ENCODE measurements at regions not wholly inside any gene's neighbourhood (a gene's known extent, or its start where the extent isn't known, plus 50 kb on each side); places are given as distances from the start of the nearest gene placed in this dataset.

DNA sequence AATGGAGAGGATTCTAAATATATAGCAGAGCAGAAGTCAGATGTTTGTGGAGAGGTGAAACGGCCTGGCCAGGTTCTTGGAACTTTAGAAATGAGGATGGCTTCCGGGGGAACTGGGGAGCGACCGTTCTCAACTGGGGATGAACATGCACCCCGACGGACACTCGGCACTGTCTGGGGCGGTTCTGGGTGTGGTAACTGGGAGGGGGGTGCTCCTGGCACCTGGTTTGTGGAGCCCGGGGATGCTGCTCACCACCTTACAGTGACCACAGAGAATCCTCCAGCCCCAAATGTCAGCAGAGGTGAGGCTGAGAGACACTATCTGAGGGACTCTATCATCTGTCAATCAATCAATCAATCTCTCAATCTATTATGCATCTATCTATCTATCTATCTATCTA lies 69.0 kb upstream of the PPP2R3B start:
- no peaks in the 10 kb centered on the region for H3K79me2 ChIP-seq (ENCODE audit: low read length)
- H3K4me2 ChIP-seq (ENCODE audit: low read length), result no peak overlapping the region
- H4K20me1 ChIP-seq (ENCODE audit: insufficient read depth, low read length), result no peaks in the 10 kb centered on the region
- no peak overlapping the region for H3K9ac ChIP-seq (ENCODE audit: low read length)
- no peak overlapping the region for H2AFZ ChIP-seq (ENCODE audit: low read depth, low read length)
- H3K9me3 ChIP-seq (ENCODE audit: insufficient read depth, low read length), result no peaks in the 10 kb centered on the region
- H3K27me3 ChIP-seq (ENCODE audit: low read depth, low read length), result no peaks in the 10 kb centered on the region
- H3K4me3 ChIP-seq (ENCODE audit: low read length), result no peak overlapping the region
- H3K36me3 ChIP-seq (replicated peaks; ENCODE audit: low read depth, low read length), result no peaks in the 10 kb centered on the region
- H3K27ac ChIP-seq (ENCODE audit: low read length), result no peak overlapping the region
- H3K4me1 ChIP-seq (ENCODE audit: low read length), result no peaks in the 10 kb centered on the region
- TF ChIP-seq, protein P1, sequence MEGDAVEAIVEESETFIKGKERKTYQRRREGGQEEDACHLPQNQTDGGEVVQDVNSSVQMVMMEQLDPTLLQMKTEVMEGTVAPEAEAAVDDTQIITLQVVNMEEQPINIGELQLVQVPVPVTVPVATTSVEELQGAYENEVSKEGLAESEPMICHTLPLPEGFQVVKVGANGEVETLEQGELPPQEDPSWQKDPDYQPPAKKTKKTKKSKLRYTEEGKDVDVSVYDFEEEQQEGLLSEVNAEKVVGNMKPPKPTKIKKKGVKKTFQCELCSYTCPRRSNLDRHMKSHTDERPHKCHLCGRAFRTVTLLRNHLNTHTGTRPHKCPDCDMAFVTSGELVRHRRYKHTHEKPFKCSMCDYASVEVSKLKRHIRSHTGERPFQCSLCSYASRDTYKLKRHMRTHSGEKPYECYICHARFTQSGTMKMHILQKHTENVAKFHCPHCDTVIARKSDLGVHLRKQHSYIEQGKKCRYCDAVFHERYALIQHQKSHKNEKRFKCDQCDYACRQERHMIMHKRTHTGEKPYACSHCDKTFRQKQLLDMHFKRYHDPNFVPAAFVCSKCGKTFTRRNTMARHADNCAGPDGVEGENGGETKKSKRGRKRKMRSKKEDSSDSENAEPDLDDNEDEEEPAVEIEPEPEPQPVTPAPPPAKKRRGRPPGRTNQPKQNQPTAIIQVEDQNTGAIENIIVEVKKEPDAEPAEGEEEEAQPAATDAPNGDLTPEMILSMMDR (IDR thresholded peaks at IDR 0.05; ENCODE audit: low read depth, low read length), result no peak
- TF ChIP-seq EZH2phosphoT487 (IDR thresholded peaks at IDR 0.05; ENCODE audit: low read depth), result no peak

DNA sequence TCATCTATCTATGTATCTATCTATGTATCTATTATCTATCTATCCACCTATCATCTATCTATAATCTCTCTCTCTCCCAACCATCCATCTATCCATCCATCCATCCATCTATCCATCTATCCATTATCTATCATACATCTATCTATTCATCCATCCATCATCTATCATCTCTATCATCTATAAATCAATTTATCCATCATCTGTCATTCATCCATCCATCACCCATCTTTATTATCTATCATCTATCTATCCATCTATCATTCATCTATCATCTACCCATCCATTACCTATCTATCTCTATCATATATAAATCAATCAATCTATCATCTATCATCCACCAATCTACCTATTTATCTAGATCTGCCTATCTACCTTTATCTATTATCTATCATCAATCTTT lies 69.4 kb upstream of the PPP2R3B start:
- H3K79me2 ChIP-seq (ENCODE audit: low read length), result no peaks in the 10 kb centered on the region
- no peak for TF ChIP-seq EZH2phosphoT487 (IDR thresholded peaks at IDR 0.05; ENCODE audit: low read depth)
- TF ChIP-seq, protein P1 (IDR thresholded peaks at IDR 0.05; ENCODE audit: low read depth, low read length), result no peak
- H3K36me3 ChIP-seq (replicated peaks; ENCODE audit: low read depth, low read length), result no peaks in the 10 kb centered on the region
- no peaks in the 10 kb centered on the region for H3K9me3 ChIP-seq (ENCODE audit: insufficient read depth, low read length)
- H3K4me2 ChIP-seq (ENCODE audit: low read length), result no peak overlapping the region
- no peak overlapping the region for H3K9ac ChIP-seq (ENCODE audit: low read length)
- H3K27me3 ChIP-seq (ENCODE audit: low read depth, low read length), result no peaks in the 10 kb centered on the region
- H4K20me1 ChIP-seq (ENCODE audit: insufficient read depth, low read length), result no peaks in the 10 kb centered on the region
- no peak overlapping the region for H2AFZ ChIP-seq (ENCODE audit: low read depth, low read length)
- H3K4me3 ChIP-seq (ENCODE audit: low read length), result no peak overlapping the region
- H3K4me1 ChIP-seq (ENCODE audit: low read length), result no peaks in the 10 kb centered on the region
- no peak overlapping the region for H3K27ac ChIP-seq (ENCODE audit: low read length)

DNA sequence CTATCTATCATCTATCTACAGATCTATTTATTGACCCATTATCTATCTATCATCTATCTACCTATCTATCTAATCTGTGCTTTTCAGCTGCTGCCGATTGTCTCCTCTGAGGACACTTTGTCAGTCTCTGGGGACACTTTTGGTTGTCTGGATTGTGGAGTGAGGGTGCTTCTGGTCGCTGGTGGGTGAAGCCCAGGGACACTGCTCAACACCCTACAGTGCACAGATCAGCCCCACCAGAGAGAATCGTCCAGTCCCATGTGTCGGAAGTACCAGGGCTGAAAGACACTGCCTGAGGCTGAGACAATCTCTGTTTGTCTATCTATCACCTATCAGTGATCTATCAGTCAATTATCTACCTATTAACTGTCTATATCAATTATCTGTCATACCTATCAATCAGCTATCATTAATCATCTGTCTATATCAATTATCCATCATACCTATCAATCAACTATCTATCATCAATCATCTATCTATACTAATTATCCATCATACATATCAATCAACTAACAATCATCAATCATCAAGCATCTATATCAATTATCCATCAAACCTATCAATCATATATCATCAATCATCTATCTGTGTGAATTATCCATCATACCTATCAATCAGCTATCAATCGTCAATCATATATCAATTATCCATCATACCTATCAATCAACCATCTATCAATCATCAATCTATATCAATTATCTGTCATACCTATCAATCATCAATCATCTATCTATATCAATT lies 70.0 kb upstream of the PPP2R3B start:
- H3K4me3 ChIP-seq (ENCODE audit: low read length), result no peak overlapping the region
- H3K36me3 ChIP-seq (replicated peaks; ENCODE audit: low read depth, low read length), result no peaks in the 10 kb centered on the region
- no peaks in the 10 kb centered on the region for H3K79me2 ChIP-seq (ENCODE audit: low read length)
- no peaks in the 10 kb centered on the region for H3K27me3 ChIP-seq (ENCODE audit: low read depth, low read length)
- no peak overlapping the region for H3K4me2 ChIP-seq (ENCODE audit: low read length)
- H3K4me1 ChIP-seq (ENCODE audit: low read length), result no peaks in the 10 kb centered on the region
- H3K27ac ChIP-seq (ENCODE audit: low read length), result no peak overlapping the region
- no peak overlapping the region for H3K9ac ChIP-seq (ENCODE audit: low read length)
- no peaks in the 10 kb centered on the region for H4K20me1 ChIP-seq (ENCODE audit: insufficient read depth, low read length)
- H2AFZ ChIP-seq (ENCODE audit: low read depth, low read length), result no peak overlapping the region
- no peaks in the 10 kb centered on the region for H3K9me3 ChIP-seq (ENCODE audit: insufficient read depth, low read length)
- TF ChIP-seq EZH2phosphoT487 (IDR thresholded peaks at IDR 0.05; ENCODE audit: low read depth), result no peak
- TF ChIP-seq, protein P1 (IDR thresholded peaks at IDR 0.05; ENCODE audit: low read depth, low read length), result no peak

DNA sequence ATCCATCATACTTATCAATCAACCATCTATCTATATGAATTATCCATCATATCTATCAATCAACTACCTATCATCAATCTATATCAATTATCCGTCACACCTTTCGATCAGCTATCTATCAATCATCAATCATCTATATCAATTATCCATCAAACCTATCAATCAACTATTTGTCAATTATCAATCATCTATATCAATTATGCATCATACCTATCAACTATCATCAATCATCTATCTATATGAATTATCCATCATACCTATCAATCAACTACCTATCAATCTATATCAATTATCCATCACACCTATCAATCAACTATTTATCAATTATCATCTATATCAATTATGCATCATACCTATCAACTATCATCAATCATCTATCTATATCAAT lies 70.6 kb upstream of the PPP2R3B start:
- Histone ChIP-seq H4K20me1 (ENCODE audit: insufficient read depth, low read length) (no peaks in the 10 kb centered on the region), H3K4me2 (ENCODE audit: low read length) (no peak overlapping the region), H3K9ac (ENCODE audit: low read length) (no peak overlapping the region), H3K36me3 (replicated peaks; ENCODE audit: low read depth, low read length) (no peaks in the 10 kb centered on the region), H3K4me3 (ENCODE audit: low read length) (no peak overlapping the region), H3K4me1 (ENCODE audit: low read length) (no peaks in the 10 kb centered on the region), H3K9me3 (ENCODE audit: insufficient read depth, low read length) (peaks cover 2% of the 10 kb centered on the region; the same call in 1 of the 2 replicates), H3K27me3 (ENCODE audit: low read depth, low read length) (no peaks in the 10 kb centered on the region), H2AFZ (ENCODE audit: low read depth, low read length) (no peak overlapping the region), H3K79me2 (ENCODE audit: low read length) (no peaks in the 10 kb centered on the region), H3K27ac (ENCODE audit: low read length) (no peak overlapping the region)
- TF ChIP-seq, protein P1 (IDR thresholded peaks at IDR 0.05; ENCODE audit: low read depth, low read length), result no peak
- TF ChIP-seq EZH2phosphoT487 (IDR thresholded peaks at IDR 0.05; ENCODE audit: low read depth), result no peak
